H7 (cell line): ENCODE measurements at regions not wholly inside any gene's neighbourhood (a gene's known extent, or its start where the extent isn't known, plus 50 kb on each side); places are given as distances from the start of the nearest gene placed in this dataset.
A peak's percentile ranks its signal among the peaks of the same experiment; 100 is the strongest.

ENCODE experiments used
- DNase-seq: peaks from one replicate; pipeline ENCODE4 v3.0.0; 2012
- H3K27me3 ChIP-seq: 2 replicates; pipeline ENCODE4 v1.6.0; 2011; ENCODE audit warnings: mild to moderate bottlenecking, low read length; ENCODE audit not compliant: control insufficient read depth, insufficient read depth
- H3K36me3 ChIP-seq: replicated peaks from 2 replicates; pipeline ENCODE4 v1.5.1; 2011; ENCODE audit warnings: low read length; ENCODE audit not compliant: control insufficient read depth, insufficient read depth
- H3K4me3 ChIP-seq: 2 replicates; pipeline ENCODE4 v1.5.1; 2011; ENCODE audit warnings: low read depth, mild to moderate bottlenecking, control low read depth, low read length, moderate library complexity; ENCODE audit not compliant: insufficient read depth

DNA sequence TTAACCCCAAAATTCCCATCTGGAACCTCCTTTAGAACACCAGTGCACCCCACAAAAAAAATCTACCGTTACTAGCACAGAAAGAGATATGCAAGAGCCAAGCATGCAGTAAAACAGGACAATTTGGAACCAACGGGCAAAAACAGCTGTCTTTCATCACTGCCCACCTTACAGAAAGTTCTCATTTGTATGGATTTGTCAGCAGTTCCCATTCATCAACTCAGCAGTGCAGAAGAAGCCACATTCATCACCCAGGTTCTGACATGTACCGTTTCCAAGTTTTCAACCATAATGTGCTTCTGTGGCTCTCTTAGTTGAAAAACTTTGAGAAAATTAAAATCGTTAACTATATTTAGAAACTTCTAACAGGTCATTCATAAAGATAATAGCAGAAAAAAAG lies 387.0 kb downstream of the RPS29 start:
- Histone ChIP-seq H3K27me3 (no peaks in the 10 kb centered on the region), H3K4me3 (no peak overlapping the region), H3K36me3 (no peaks in the 10 kb centered on the region)
- no peak for DNase-seq

DNA sequence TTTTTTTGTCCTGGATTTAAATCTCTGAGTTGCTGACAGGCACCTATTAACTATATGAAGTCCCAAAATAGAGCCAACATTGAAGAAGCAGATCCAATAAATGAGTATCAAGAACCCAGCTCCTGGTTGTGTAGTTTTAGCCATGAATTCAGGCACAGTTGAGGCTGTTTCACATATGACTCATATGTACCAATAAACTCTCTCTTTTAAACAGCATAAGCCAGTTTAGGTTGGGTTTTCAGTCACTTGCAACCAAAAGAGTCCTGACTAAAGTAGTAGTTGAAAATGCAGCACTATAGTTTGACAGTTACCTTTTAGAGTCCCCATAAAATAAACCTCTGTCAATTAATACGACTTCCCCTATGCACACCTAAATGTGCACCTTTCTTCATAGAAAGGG lies 389.9 kb downstream of the RPS29 start:
- DNase-seq, result no peak

DNA sequence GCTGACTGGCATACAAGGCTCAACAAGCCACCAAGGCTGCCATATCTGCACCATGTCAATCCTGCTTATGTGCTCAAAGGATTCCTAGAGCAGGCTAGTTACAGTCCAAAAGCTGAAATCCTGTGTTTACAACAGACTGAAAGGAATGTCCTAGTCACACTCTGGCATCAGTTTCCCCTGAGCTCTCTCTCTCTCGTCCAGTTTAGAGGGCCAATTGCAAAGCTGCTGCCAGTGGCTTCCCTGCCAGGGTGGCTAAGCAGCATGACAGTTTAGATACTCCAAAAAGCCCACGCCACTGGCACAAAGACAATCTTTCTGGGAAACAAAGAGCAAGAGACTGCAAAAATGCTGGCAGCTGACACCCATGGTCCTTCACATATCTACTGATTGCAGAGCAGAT lies 392.1 kb downstream of the RPS29 start:
- DNase-seq, result no peak

More for the DNA sequence above, 389.9 kb downstream of the RPS29 start:
- Histone ChIP-seq H3K4me3 (no peak overlapping the region), H3K36me3 (no peaks in the 10 kb centered on the region), H3K27me3 (no peaks in the 10 kb centered on the region)

GRCh38 chr14:49193332-49194065 lies 392.7 kb downstream of the RPS29 start:
- DNase-seq, result no peak
- no peaks in the 10 kb centered on the region for H3K27me3 ChIP-seq
- H3K4me3 ChIP-seq, result no peak overlapping the region
- H3K36me3 ChIP-seq, result no peaks in the 10 kb centered on the region

More for the DNA sequence above, 392.1 kb downstream of the RPS29 start:
- no peak overlapping the region for H3K4me3 ChIP-seq
- H3K36me3 ChIP-seq, result no peaks in the 10 kb centered on the region
- H3K27me3 ChIP-seq, result no peaks in the 10 kb centered on the region

DNA sequence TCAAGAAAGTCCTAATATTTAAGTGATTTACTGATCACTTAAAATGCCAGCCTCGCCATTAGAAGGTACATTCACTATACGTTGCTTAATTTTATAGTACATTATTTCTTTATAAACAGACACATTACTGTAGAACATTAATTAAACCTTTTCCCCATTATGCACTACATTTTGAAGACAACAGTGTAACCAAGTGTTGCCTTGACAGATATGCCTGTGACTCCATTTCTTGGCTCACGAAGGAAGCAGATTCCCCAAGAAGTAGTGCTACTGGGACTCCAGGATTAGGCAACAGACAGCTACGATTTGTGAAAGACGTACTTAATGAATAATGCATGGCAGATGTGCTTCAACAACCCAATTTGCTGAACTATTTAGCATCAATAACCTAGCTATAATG lies 394.8 kb downstream of the RPS29 start:
- Histone ChIP-seq H3K27me3 (no peaks in the 10 kb centered on the region), H3K36me3 (no peaks in the 10 kb centered on the region), H3K4me3 (no peak overlapping the region)
- no peak for DNase-seq

- DNase-seq, result no peak
- Histone ChIP-seq H3K27me3 (no peaks in the 10 kb centered on the region), H3K36me3 (no peaks in the 10 kb centered on the region), H3K4me3 (no peak overlapping the region)
Measured at GRCh38 chr14:49189375-49189774, 396.8 kb downstream of the RPS29 start.

- Histone ChIP-seq H3K27me3 (no peaks in the 10 kb centered on the region), H3K36me3 (no peaks in the 10 kb centered on the region), H3K4me3 (no peak overlapping the region)
- no peak for DNase-seq
Measured at GRCh38 chr14:49187799-49188198, 398.4 kb downstream of the RPS29 start.

GRCh38 chr14:49173765-49174373 lies 412.3 kb downstream of the RPS29 start:
- peak; percentile 46 for DNase-seq
- Histone ChIP-seq H3K4me3 (no peak overlapping the region), H3K27me3 (no peaks in the 10 kb centered on the region), H3K36me3 (no peaks in the 10 kb centered on the region)

- H3K4me3 ChIP-seq, result no peak overlapping the region
- no peak for DNase-seq
- H3K27me3 ChIP-seq, result no peaks in the 10 kb centered on the region
- no peaks in the 10 kb centered on the region for H3K36me3 ChIP-seq
Measured at GRCh38 chr14:49164074-49164473, 422.1 kb downstream of the RPS29 start.

GRCh38 chr14:49160983-49161382 lies 425.2 kb downstream of the RPS29 start:
- no peak for DNase-seq
- H3K27me3 ChIP-seq, result no peaks in the 10 kb centered on the region

DNA sequence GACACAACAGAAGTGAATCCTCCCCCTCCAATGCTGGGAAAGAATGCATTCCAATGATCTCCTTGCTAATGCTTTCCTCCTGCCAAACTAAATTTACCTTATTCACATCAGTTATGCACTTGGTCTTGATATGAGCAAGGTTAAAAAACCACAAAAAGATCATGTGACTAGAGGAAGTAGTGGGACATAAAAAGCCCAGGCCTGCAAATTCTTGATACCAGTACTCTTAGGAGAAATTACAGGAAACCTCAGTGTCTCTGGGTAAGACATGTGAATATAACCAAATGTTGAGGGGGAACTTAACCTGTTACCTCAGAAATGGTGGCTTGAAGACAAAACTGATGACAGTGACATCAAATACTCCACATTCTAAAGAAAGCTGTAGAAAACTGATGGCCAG lies 427.1 kb downstream of the RPS29 start:
- Histone ChIP-seq H3K36me3 (no peaks in the 10 kb centered on the region), H3K27me3 (no peaks in the 10 kb centered on the region), H3K4me3 (no peak overlapping the region)
- no peak for DNase-seq

More at GRCh38 chr14:49160983-49161382, 425.2 kb downstream of the RPS29 start:
- H3K36me3 ChIP-seq, result no peaks in the 10 kb centered on the region
- H3K4me3 ChIP-seq, result no peak overlapping the region

GRCh38 chr14:49139593-49139992 lies 446.6 kb downstream of the RPS29 start:
- no peaks in the 10 kb centered on the region for H3K36me3 ChIP-seq
- DNase-seq, result no peak
- H3K27me3 ChIP-seq, result no peaks in the 10 kb centered on the region
- H3K4me3 ChIP-seq, result no peak overlapping the region

- DNase-seq, result peak; percentile 35
- no peaks in the 10 kb centered on the region for H3K36me3 ChIP-seq
Measured at GRCh38 chr14:49134940-49135339, 451.2 kb downstream of the RPS29 start.

DNA sequence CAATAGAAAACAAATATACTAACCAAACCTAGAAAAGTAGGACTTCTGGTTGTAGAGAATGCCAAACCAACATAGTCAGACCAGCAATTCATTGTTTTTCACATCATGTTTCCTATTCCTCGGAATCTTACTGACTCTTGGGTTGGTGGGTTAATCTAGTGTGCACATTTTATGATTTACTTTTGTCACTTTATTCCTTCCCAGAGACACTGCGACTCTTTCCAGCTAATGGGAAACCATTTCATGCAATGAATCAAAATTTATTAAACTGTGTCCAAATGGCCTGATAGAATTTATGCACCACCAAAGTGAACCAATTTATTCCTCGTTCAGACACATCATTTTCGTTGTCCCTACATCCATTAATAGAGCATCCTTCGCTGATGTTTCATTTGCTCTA lies 464.9 kb downstream of the RPS29 start:
- Histone ChIP-seq H3K27me3 (no peaks in the 10 kb centered on the region), H3K36me3 (no peaks in the 10 kb centered on the region), H3K4me3 (no peak overlapping the region)
- DNase-seq, result no peak

More at GRCh38 chr14:49134940-49135339, 451.2 kb downstream of the RPS29 start:
- no peaks in the 10 kb centered on the region for H3K27me3 ChIP-seq
- no peak overlapping the region for H3K4me3 ChIP-seq

DNA sequence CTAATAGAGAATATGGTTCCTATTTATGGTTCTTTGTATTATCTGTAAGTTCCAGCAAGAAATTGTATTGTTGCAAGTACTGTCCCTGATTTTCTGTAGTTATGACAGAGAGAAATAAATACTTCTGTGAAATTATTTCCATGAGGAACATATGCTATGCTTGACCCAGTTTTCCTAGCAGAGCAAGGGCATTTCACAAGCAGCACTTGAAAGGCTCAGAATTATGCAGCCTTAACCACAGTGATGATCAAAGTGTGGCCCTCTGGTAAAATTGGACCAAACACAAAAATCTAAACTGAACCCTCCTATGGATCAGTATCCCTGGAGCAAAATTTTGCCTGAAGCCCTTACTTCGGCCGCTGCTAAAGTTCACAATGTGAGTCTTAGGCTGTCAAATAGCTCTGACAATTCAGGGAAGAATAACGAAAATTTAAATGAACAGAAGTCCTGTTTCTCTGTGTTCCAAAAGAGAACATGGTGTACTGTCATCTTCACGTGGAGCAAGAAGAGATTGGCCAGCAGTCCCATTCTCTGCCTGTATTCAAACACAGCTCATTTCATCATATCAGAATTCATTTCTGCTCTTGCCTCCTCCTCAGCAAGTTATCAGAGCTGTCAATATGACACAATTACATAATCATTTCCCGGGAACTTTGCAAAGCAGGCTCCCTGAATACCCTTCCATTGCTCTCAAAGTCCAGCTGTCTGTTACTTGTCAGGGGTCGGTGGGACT lies 471.9 kb downstream of the RPS29 start:
- Histone ChIP-seq H3K27me3 (no peaks in the 10 kb centered on the region), H3K36me3 (no peaks in the 10 kb centered on the region), H3K4me3 (no peak overlapping the region)
- no peak for DNase-seq
